Epithelial cell of proximal tubule (primary cell): ENCODE measurements at regions not wholly inside any gene's neighbourhood (a gene's known extent, or its start where the extent isn't known, plus 50 kb on each side); places are given as distances from the start of the nearest gene placed in this dataset.

Source experiments
- DNase-seq: peaks from one replicate; pipeline ENCODE4 v3.0.0-alpha.2; 2011; ENCODE audit warnings: low read depth
- H3K4me3 ChIP-seq: 2 replicates; pipeline ENCODE4 v1.5.1; 2011; ENCODE audit warnings: low read depth, mild to moderate bottlenecking, low read length
- CTCF ChIP-seq: conservative IDR thresholded peaks from 2 replicates; pipeline ENCODE4 v1.5.1; 2012; ENCODE audit warnings: low read depth, mild to moderate bottlenecking, low read length

DNA sequence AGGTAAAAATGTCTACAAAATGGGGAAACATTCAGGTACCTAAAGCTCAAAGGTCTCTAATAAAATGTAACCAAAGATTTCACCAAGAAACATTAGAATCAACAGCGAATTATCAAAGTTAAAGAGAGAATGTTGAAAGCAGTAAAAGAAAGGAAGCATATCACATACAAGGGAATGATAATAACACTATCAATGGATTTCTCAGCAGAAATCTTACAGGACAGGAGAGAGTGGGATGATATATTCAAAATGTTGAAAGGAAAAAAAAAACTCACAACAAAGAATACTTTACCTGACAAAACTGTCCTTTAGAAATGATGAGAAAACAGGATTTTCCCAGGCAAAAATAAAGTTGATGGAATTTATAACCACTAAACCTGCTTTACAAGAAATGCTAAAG, 591.2 kb upstream of the POU3F3 start:
- no peak for TF ChIP-seq CTCF
- no peak overlapping the region for H3K4me3 ChIP-seq
- DNase-seq = no peak

DNA sequence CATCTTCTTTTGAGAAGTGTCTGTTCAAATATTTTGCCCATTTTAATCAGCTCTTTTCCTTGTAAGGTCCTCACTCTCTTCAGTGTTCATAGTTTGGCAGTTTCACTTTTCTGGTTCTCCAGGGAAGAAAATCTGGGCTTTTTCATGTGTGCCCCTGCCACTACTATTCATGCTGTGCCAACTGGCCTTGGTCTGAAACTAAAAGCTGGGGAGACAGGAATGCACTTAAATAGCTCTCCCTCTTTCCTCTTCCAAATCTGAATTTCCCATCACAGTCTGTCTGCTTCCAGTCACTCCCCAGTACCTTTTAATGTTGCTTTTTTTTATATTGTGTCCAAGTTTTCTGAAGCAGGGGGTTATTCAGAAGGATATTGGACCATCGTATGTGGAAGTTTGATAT, 574.3 kb upstream of the POU3F3 start:
- no peak for DNase-seq
- TF ChIP-seq CTCF = no peak
- H3K4me3 ChIP-seq = no peak overlapping the region

DNA sequence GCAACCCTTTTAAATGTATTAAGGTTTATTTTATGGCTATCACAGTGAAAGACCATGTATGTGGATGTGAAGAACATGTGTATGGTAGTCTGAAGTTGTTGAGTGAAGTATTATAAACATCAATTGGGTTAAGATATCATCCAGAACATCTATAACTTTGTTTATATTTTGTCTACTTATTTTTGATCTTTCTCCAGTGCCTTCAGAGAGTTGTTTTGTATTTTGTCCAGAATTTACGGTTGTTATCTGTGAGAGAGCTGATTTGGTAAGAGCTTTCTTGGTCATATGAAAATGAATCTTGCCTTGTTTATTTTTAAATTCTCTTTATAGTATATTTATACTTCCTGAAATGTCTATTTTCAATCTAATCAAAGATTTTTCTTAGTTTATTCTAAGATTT, 573.7 kb upstream of the POU3F3 start:
- no peak for TF ChIP-seq CTCF
- no peak for DNase-seq
- no peak overlapping the region for H3K4me3 ChIP-seq

- H3K4me3 ChIP-seq = no peak overlapping the region
- no peak for TF ChIP-seq CTCF
- no peak for DNase-seq
These were observed 567.1 kb upstream of the POU3F3 start for GRCh38 chr2:104286841-104287240.

GRCh38 chr2:104289651-104290565, 564.0 kb upstream of the POU3F3 start:
- no peak for TF ChIP-seq CTCF
- peak; percentile 76 for DNase-seq
- H3K4me3 ChIP-seq = peak overlapping the region; percentile 19

DNA sequence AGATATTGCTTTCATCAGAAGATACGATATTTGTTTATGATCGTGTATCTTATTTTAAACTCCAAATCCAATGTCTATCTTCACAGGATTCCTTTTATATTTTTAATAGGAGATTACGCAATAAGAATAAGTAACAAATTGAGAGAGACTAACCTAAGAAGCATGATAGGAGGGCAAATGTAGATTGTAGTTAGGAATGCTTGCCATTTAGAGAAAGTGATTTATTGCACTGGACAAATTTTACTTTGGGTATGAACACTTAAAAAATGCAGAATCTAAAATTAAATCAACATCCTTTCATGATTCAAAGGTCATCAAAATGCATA, 563.4 kb upstream of the POU3F3 start:
- no peak for TF ChIP-seq CTCF
- no peak for DNase-seq
- no peak overlapping the region for H3K4me3 ChIP-seq

DNA sequence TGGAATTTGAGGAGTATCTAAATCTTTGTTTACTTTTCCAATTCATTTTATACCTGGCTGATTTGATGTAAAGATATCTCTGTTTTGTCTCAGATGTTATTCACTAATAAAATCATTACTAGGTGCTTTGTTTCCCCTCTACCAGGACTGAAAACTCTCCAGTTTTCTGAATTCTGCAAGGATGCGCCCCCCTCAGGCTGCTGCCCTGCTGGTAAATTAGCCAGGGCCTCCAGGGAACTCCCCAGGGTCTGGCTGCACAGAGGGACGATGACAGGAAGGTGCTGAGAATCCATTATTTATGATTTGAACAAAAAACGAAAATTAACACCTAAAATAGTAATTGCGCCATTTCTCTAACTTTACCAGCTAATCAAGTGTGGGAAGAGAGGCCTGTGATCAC, 541.2 kb upstream of the POU3F3 start:
- DNase-seq = no peak
- no peak overlapping the region for H3K4me3 ChIP-seq
- TF ChIP-seq CTCF = peak; percentile 40
